Naive thymus-derived CD4-positive, alpha-beta T cell (primary cell): ENCODE measurements at regions not wholly inside any gene's neighbourhood (a gene's known extent, or its start where the extent isn't known, plus 50 kb on each side); places are given as distances from the start of the nearest gene placed in this dataset.

Source experiments
- ATAC-seq: fragments of 150-1000 bp; cut with Tn5 transposase; 2 replicates; pipeline ENCODE4 v1.10.0; 2021; ENCODE audit warnings: mild to moderate bottlenecking, moderate library complexity
- CTCF ChIA-PET: fragments of 350-600 bp; sonication (Branson Sonifier 250); formaldehyde crosslinking; loops from one replicate; lab custom pipeline; 2021; ENCODE audit warnings: antibody characterized with exemption; lab: Charles Lee
- POLR2A ChIA-PET: fragments of 350-600 bp; sonication (Branson Sonifier 250); formaldehyde crosslinking; loops from one replicate; lab custom pipeline; 2021; ENCODE audit warnings: antibody characterized with exemption, inconsistent platforms; lab: Charles Lee
- DNase-seq, 9 donors: peaks; one replicate each; pipeline versions ENCODE4 v3.0.0 to v3.0.0-alpha.2; 2020 to 2022; ENCODE audit warnings: mixed read lengths in 1 of 9
- H3K27ac ChIP-seq: one replicate; pipeline ENCODE4 v1.7.0; 2013; ENCODE audit warnings: mild to moderate bottlenecking, low read depth, low read length, moderate library complexity
- H3K27me3 ChIP-seq, 2 donors: one replicate each; pipeline ENCODE4 v1.7.0; 2013; ENCODE audit warnings: low read length in 2 of 2, mild to moderate bottlenecking in 2 of 2, moderate library complexity in 2 of 2; ENCODE audit not compliant: control insufficient read depth in 2 of 2, insufficient read depth in 2 of 2
- H3K36me3 ChIP-seq, 3 experiments: 1 replicate in 2 of 3; 2 replicates in 1 of 3; pipeline ENCODE4 v1.7.0; 2013; ENCODE audit warnings: low read length in 3 of 3, mild to moderate bottlenecking in 3 of 3, moderate library complexity in 1 of 3; ENCODE audit not compliant: insufficient read depth in 3 of 3, control insufficient read depth in 2 of 3
- H3K4me1 ChIP-seq, 2 donors: one replicate each; pipeline ENCODE4 v1.7.0; 2013; ENCODE audit warnings: low read length in 2 of 2, mild to moderate bottlenecking in 2 of 2, moderate library complexity in 1 of 2; ENCODE audit not compliant: control insufficient read depth in 2 of 2, insufficient read depth in 2 of 2
- H3K4me3 ChIP-seq: 2 replicates; pipeline ENCODE4 v1.7.0; 2013; ENCODE audit warnings: mild to moderate bottlenecking, low read length
- H3K9me3 ChIP-seq, 3 experiments: 1 replicate in 2 of 3; 2 replicates in 1 of 3; pipeline ENCODE4 v1.7.0; 2013; ENCODE audit warnings: low read length in 3 of 3; ENCODE audit not compliant: control insufficient read depth in 2 of 3
- H3K27ac Mint-ChIP-seq, 9 donors: one replicate each; pipeline ENCODE4 v1.8.0; 2020 to 2022; ENCODE audit warnings: mixed read lengths in 9 of 9, mild to moderate bottlenecking in 8 of 9, moderate library complexity in 5 of 9, inconsistent platforms in 2 of 9
- H3K27me3 Mint-ChIP-seq, 5 donors: one replicate each; pipeline ENCODE4 v1.8.0; 2021 to 2022; ENCODE audit warnings: mixed read lengths in 5 of 5, mild to moderate bottlenecking in 1 of 5
- H3K36me3 Mint-ChIP-seq, 5 donors: one replicate each; pipeline ENCODE4 v1.8.0; 2020 to 2022; ENCODE audit warnings: mixed read lengths in 5 of 5, mild to moderate bottlenecking in 3 of 5, inconsistent platforms in 1 of 5
- H3K4me1 Mint-ChIP-seq, 7 donors: one replicate each; pipeline ENCODE4 v1.8.0; 2020 to 2022; ENCODE audit warnings: mixed read lengths in 7 of 7, mild to moderate bottlenecking in 3 of 7, inconsistent platforms in 1 of 7
- H3K4me3 Mint-ChIP-seq, 10 donors: one replicate each; pipeline ENCODE4 v1.8.0; 2020 to 2022; ENCODE audit warnings: mild to moderate bottlenecking in 10 of 10, mixed read lengths in 10 of 10, moderate library complexity in 6 of 10, inconsistent platforms in 2 of 10
- H3K9me3 Mint-ChIP-seq, 11 donors: one replicate each; pipeline ENCODE4 v1.8.0; 2020 to 2022; ENCODE audit warnings: mixed read lengths in 11 of 11, mild to moderate bottlenecking in 4 of 11, inconsistent platforms in 1 of 11, moderate library complexity in 1 of 11
- intact Hi-C, 2 donors: fragments of 100-400 bp; cut with micrococcal nuclease; formaldehyde crosslinking; loops; one replicate each; pipeline ENCODE4 v1.15.1; 2023

DNA sequence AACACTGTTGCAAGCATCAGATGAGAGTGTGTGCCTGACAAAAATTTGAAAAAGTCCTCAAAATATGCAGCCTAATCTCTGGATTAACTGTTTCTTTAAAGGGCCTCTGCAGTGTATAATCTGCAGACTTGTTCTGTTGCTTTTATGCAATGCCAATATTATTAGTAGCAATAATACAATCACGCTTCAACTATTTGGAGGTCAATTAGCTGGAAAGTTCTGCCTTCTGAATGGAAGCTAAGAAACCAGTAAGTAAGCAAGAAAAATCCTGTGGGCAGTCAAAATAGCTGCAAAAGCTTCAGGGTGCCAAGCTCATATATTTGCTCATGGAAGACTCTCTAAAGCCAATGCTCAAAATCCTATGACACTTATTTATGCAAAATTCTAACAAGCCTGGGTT, 153.2 kb upstream of the NR2F2 start:
- ATAC-seq (no peak), DNase-seq (no peak)
- Mint-ChIP-seq H3K27ac (no peak overlapping the region), H3K4me3 (no peak overlapping the region), H3K4me1 (no peaks in the 10 kb centered on the region), H3K27me3 (peaks cover 0 to 38% (median 24%) of the 10 kb centered on the region in 5 donors), H3K9me3 (peaks cover 0 to 8% (median 0%) of the 10 kb centered on the region in 11 donors), H3K36me3 (no peaks in the 10 kb centered on the region)
- Histone ChIP-seq H3K36me3 (no peaks in the 10 kb centered on the region), H3K9me3 (no peaks in the 10 kb centered on the region), H3K27ac (no peak overlapping the region), H3K27me3 (no peaks in the 10 kb centered on the region), H3K4me1 (no peaks in the 10 kb centered on the region), H3K4me3 (no peak overlapping the region)
- intact Hi-C loops: no loop called here
- POLR2A ChIA-PET: no interaction called here
- CTCF ChIA-PET: no interaction called here

- ChIA-PET CTCF (no interaction called here), POLR2A (no interaction called here)
- peaks cover 0 to 8% (median 0%) of the 10 kb centered on the region in 11 donors for H3K9me3 Mint-ChIP-seq
- H3K27ac Mint-ChIP-seq: no peak overlapping the region
- DNase-seq (no peak), ATAC-seq (no peak)
- no peaks in the 10 kb centered on the region for H3K36me3 Mint-ChIP-seq
- Histone ChIP-seq H3K9me3 (no peaks in the 10 kb centered on the region), H3K4me1 (no peaks in the 10 kb centered on the region), H3K27ac (no peak overlapping the region), H3K4me3 (no peak overlapping the region), H3K36me3 (no peaks in the 10 kb centered on the region), H3K27me3 (no peaks in the 10 kb centered on the region)
- intact Hi-C loops: no loop called here
- no peak overlapping the region for H3K4me3 Mint-ChIP-seq
- H3K4me1 Mint-ChIP-seq: no peaks in the 10 kb centered on the region
- peaks cover 0 to 39% (median 21%) of the 10 kb centered on the region in 5 donors for H3K27me3 Mint-ChIP-seq
Observed at GRCh38 chr15:96180087-96180748, 150.3 kb upstream of the NR2F2 start.

DNA sequence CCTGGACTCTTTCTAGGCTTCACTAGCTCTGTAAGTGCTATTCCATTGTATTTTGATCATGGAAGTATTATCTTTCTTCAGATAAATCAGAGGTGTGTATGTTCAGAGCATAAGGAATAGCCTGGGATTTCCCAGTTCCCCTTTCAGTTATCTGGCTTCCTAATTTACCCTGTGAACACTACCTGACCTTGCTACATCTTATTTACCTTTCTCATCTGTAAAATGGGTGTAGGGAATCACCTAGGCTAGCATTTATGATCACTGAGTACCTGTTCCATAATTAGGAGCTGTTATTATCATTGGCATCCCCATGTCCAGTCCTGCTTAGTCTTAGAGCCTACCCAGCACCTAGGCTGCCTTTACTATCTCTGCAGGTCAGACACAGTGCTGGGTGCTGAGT, 149.3 kb upstream of the NR2F2 start:
- peaks cover 0 to 40% (median 16%) of the 10 kb centered on the region in 5 donors for H3K27me3 Mint-ChIP-seq
- no peak for ATAC-seq

GRCh38 chr15:96181873-96182301, 148.6 kb upstream of the NR2F2 start:
- no peaks in the 10 kb centered on the region for H3K4me1 Mint-ChIP-seq
- CTCF ChIA-PET: no interaction called here
- intact Hi-C loops: no loop called here
- no peak overlapping the region for H3K27ac Mint-ChIP-seq
- no peak for DNase-seq
- Histone ChIP-seq H3K4me1 (no peaks in the 10 kb centered on the region), H3K9me3 (no peaks in the 10 kb centered on the region), H3K4me3 (no peak overlapping the region), H3K27ac (no peak overlapping the region), H3K27me3 (no peaks in the 10 kb centered on the region), H3K36me3 (no peaks in the 10 kb centered on the region)
- POLR2A ChIA-PET: no interaction called here
- no peak for ATAC-seq
- H3K36me3 Mint-ChIP-seq: no peaks in the 10 kb centered on the region
- no peak overlapping the region for H3K4me3 Mint-ChIP-seq
- H3K27me3 Mint-ChIP-seq: peaks cover 0 to 40% (median 16%) of the 10 kb centered on the region in 5 donors
- H3K9me3 Mint-ChIP-seq: peaks cover 0 to 8% (median 0%) of the 10 kb centered on the region in 11 donors

More for the DNA sequence above, 149.3 kb upstream of the NR2F2 start:
- no peak overlapping the region for H3K27ac Mint-ChIP-seq
- CTCF ChIA-PET: no interaction called here
- no peaks in the 10 kb centered on the region for H3K4me1 Mint-ChIP-seq
- H3K36me3 Mint-ChIP-seq: no peaks in the 10 kb centered on the region
- H3K9me3 Mint-ChIP-seq: peaks cover 0 to 8% (median 0%) of the 10 kb centered on the region in 11 donors
- no peaks in the 10 kb centered on the region for H3K36me3 ChIP-seq
- H3K27ac ChIP-seq: no peak overlapping the region
- DNase-seq: no peak
- H3K4me3 ChIP-seq: no peak overlapping the region
- intact Hi-C loops: no loop called here
- no peak overlapping the region for H3K4me3 Mint-ChIP-seq
- no peaks in the 10 kb centered on the region for H3K27me3 ChIP-seq
- POLR2A ChIA-PET: no interaction called here
- H3K9me3 ChIP-seq: no peaks in the 10 kb centered on the region
- no peaks in the 10 kb centered on the region for H3K4me1 ChIP-seq

DNA sequence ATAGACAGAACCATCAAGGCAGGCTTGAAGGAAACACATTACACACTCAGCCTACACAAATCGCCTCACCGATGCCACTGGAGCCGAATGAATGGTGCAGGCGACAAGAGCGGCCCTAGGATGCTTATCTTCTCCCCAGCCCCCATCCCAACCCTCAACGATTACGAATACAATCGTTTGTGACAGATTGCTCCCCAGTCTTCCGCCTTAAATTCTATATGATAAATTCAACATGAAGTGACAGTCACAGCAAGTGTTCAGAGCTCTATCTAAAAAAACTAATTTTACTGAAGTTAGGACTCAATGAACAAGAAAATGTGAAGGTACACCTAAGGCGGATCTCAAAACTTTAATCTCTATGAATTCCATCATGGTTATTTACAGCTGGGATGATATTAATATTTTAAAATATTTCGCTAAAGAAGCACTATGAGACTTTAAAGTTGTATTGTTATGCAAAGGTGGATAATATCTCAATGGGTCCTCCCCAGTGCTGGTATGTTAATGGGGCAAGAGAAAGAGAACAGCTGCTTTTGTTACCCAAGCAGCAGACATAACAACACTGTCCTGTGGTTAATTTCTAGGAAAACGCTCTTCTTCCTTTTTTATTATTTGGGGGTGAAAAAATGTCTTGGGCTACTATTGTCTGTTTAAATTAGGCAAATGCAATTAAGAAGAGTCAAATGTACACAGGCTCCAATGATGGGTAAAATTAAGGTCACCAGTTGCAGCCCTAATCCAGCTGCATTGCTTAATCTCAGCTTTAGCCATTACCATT, 147.6 kb upstream of the NR2F2 start:
- no peaks in the 10 kb centered on the region for H3K4me1 ChIP-seq
- no peak overlapping the region for H3K4me3 ChIP-seq
- ATAC-seq (no peak), DNase-seq (no peak)
- Mint-ChIP-seq H3K4me1 (no peaks in the 10 kb centered on the region), H3K27me3 (peaks cover 0 to 39% (median 16%) of the 10 kb centered on the region in 5 donors), H3K36me3 (no peaks in the 10 kb centered on the region), H3K27ac (no peak overlapping the region), H3K4me3 (no peak overlapping the region), H3K9me3 (peaks cover 0 to 8% (median 0%) of the 10 kb centered on the region in 11 donors)
- H3K27me3 ChIP-seq: no peaks in the 10 kb centered on the region
- no peaks in the 10 kb centered on the region for H3K36me3 ChIP-seq
- H3K27ac ChIP-seq: no peak overlapping the region
- ChIA-PET CTCF (no interaction called here), POLR2A (no interaction called here)
- H3K9me3 ChIP-seq: no peaks in the 10 kb centered on the region
- intact Hi-C loops: no loop called here

DNA sequence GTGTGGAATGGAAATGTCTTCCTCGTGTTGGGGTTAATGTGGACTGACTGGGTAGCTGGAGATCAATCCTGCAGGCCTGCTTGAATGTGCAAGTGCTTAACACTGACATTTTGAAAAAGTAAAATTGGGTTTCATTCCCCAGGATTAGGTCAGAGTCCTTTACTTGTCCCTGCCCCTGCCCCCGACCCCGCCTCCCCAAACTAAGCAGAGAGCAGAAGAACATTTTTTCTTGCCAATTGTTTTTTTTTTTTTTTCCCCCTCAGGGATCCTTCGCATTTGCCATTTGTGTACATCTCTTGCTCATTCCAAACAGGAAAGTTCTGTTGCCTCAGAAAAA, 147.0 kb upstream of the NR2F2 start:
- ATAC-seq (no peak), DNase-seq (no peak)
- H3K27me3 ChIP-seq: no peaks in the 10 kb centered on the region
- Mint-ChIP-seq H3K36me3 (no peaks in the 10 kb centered on the region), H3K27me3 (peaks cover 0 to 36% (median 16%) of the 10 kb centered on the region in 5 donors), H3K4me3 (no peak overlapping the region), H3K27ac (no peak overlapping the region), H3K4me1 (peaks cover 0 to 2% (median 0%) of the 10 kb centered on the region in 7 donors), H3K9me3 (peaks cover 0 to 6% (median 0%) of the 10 kb centered on the region in 11 donors)
- H3K36me3 ChIP-seq: no peaks in the 10 kb centered on the region
- H3K4me3 ChIP-seq: no peak overlapping the region
- intact Hi-C loops: no loop called here
- H3K9me3 ChIP-seq: no peaks in the 10 kb centered on the region
- ChIA-PET POLR2A (no interaction called here), CTCF (no interaction called here)
- H3K4me1 ChIP-seq: no peaks in the 10 kb centered on the region
- no peak overlapping the region for H3K27ac ChIP-seq

DNA sequence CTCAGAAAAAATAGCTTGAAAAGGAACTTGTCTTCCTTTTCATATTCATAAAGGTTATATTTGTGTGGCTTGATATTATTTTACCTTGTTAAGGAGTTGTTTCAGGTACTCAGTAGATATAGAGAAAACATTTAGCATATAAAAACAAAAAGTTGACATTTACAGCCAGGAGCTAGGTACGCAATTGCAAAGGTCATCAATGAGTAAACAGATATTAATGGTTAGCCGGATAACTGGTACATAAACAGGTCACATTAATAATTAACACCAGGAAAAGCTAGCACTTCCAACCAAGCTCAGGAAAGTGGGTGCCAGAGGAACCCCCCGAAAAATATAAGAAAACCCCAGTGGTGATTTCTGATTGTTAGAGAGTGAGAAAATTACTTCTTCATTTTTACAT, 146.6 kb upstream of the NR2F2 start:
- H3K27ac ChIP-seq: no peak overlapping the region
- DNase-seq (no peak), ATAC-seq (no peak)
- no peak overlapping the region for H3K4me3 Mint-ChIP-seq
- ChIA-PET CTCF (no interaction called here), POLR2A (no interaction called here)
- peaks cover 0 to 32% (median 16%) of the 10 kb centered on the region in 5 donors for H3K27me3 Mint-ChIP-seq
- H3K4me3 ChIP-seq: no peak overlapping the region
- no peak overlapping the region for H3K27ac Mint-ChIP-seq
- peaks cover 0 to 4% (median 0%) of the 10 kb centered on the region in 11 donors for H3K9me3 Mint-ChIP-seq
- peaks cover 0 to 2% (median 0%) of the 10 kb centered on the region in 7 donors for H3K4me1 Mint-ChIP-seq
- H3K36me3 ChIP-seq: no peaks in the 10 kb centered on the region
- no peaks in the 10 kb centered on the region for H3K36me3 Mint-ChIP-seq
- intact Hi-C loops: no loop called here
- no peaks in the 10 kb centered on the region for H3K27me3 ChIP-seq
- no peaks in the 10 kb centered on the region for H3K4me1 ChIP-seq
- no peaks in the 10 kb centered on the region for H3K9me3 ChIP-seq
